A549 (cell line): ENCODE measurements at regions not wholly inside any gene's neighbourhood (a gene's known extent, or its start where the extent isn't known, plus 50 kb on each side); places are given as distances from the start of the nearest gene placed in this dataset.

ENCODE experiments used
- BCL3 ChIP-seq: fragments of >200 bp; sonication (Bioruptor Twin); formaldehyde crosslinking; IDR thresholded peaks from 3 replicates; pipeline ENCODE4 v1.6.1; 2016
- CTCF ChIP-seq: fragments of >200 bp; sonication (Bioruptor Twin); formaldehyde crosslinking; IDR thresholded peaks from 3 replicates; pipeline ENCODE4 v1.5.1; 2016
- EP300 ChIP-seq, 2 experiments: fragments of >200 bp; sonication (Bioruptor Twin); formaldehyde crosslinking; IDR thresholded peaks; 2 replicates in 1 of 2; 3 replicates in 1 of 2; pipeline ENCODE4 v1.6.1; 2016 to 2017
- HDAC2 ChIP-seq: fragments of 200-600 bp; sonication (generic); IDR thresholded peaks from 2 replicates; pipeline ENCODE4 v1.6.1; 2016
- JUNB ChIP-seq: fragments of >200 bp; sonication (Bioruptor Twin); formaldehyde crosslinking; IDR thresholded peaks from 2 replicates; pipeline ENCODE4 v1.6.1; 2016
- MAZ ChIP-seq: fragments of 150-350 bp; IDR thresholded peaks from 2 replicates; pipeline ENCODE4 v1.6.1; 2014; ENCODE audit warnings: antibody characterized with exemption, low read depth, low read length, borderline replicate concordance
- POLR2A ChIP-seq: IDR thresholded peaks from 2 replicates; pipeline ENCODE4 v1.6.1; 2012; ENCODE audit warnings: mild to moderate bottlenecking, low read length
- REST ChIP-seq: fragments of 200-600 bp; sonication (generic); IDR thresholded peaks from 2 replicates; pipeline ENCODE4 v1.6.1; 2016; ENCODE audit warnings: antibody characterized with exemption, mild to moderate bottlenecking, moderate library complexity
- SMC3 ChIP-seq: fragments of >200 bp; sonication (Bioruptor Twin); formaldehyde crosslinking; IDR thresholded peaks from 3 replicates; pipeline ENCODE4 v1.6.1; 2018; ENCODE audit warnings: inconsistent platforms
- SREBF2 ChIP-seq: fragments of 450-650 bp; IDR thresholded peaks from 2 replicates; pipeline ENCODE4 v1.6.1; 2014; ENCODE audit warnings: mild to moderate bottlenecking, moderate library complexity
- TF ChIP-seq, protein P1 (sequence below): fragments of 250-450 bp; sonication (Bioruptor Pico); IDR thresholded peaks from 2 replicates; pipeline ENCODE4 v1.5.0; 2020; ENCODE audit warnings: low read depth, mild to moderate bottlenecking, moderate library complexity

DNA sequence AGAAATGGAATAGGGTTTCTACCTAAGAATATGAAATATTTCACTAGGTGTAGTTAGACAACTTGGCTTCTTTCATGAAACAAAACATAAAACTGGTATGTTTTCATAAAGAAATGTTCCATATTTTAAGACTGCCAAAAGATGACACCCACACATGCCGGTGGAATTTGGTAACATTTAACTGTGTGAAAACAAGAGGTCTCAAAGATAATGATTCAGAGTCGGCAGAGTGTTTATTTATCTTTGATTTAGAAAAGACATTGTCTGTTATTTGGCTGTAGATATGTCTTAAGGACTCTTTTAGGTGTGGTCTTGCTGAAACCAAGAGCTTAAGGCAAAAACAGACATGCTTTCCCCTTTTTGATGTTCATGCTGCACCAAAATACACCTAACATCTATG lies 63.5 kb upstream of the FN1 start:
- TF ChIP-seq POLR2A (no peak), CTCF (no peak), BCL3 (no peak), EP300 (IDR thresholded peaks at IDR 0.05) (no peak), MAZ (no peak), SMC3 (no peak), REST (no peak), HDAC2 (no peak), SREBF2 (no peak), JUNB (no peak)
- TF ChIP-seq, protein P1, sequence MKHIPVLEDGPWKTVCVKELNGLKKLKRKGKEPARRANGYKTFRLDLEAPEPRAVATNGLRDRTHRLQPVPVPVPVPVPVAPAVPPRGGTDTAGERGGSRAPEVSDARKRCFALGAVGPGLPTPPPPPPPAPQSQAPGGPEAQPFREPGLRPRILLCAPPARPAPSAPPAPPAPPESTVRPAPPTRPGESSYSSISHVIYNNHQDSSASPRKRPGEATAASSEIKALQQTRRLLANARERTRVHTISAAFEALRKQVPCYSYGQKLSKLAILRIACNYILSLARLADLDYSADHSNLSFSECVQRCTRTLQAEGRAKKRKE (CRISPR knock-in tag), result no peak
